Stimulated activated CD4-positive, alpha-beta T cell treated with anti-CD3 and anti-CD28 coated beads, TNF-alpha, amount 100 ng/mL, for 4 hours (primary cell): ENCODE measurements at regions not wholly inside any gene's neighbourhood (a gene's known extent, or its start where the extent isn't known, plus 50 kb on each side); places are given as distances from the start of the nearest gene placed in this dataset.

Source experiments
- DNase-seq, 3 experiments: peaks; one replicate each; pipeline ENCODE4 v3.0.0-alpha.2; 2020; ENCODE audit warnings: low read depth in 3 of 3

- no peak for DNase-seq
Measured at GRCh38 chr11:70820712-70821111, 422.4 kb downstream of the CTTN start.

GRCh38 chr11:70823771-70824170 lies 425.4 kb downstream of the CTTN start:
- no peak for DNase-seq

GRCh38 chr11:70824605-70825245 lies 426.4 kb downstream of the CTTN start:
- no peak for DNase-seq

GRCh38 chr11:70825893-70826540 lies 426.4 kb downstream of the SHANK2 start:
- DNase-seq, result no peak

- DNase-seq, result no peak
Measured at GRCh38 chr11:70826541-70827335, 425.6 kb downstream of the SHANK2 start.

GRCh38 chr11:70828593-70829082 lies 423.7 kb downstream of the SHANK2 start:
- DNase-seq, result no peak

GRCh38 chr11:70829134-70829885 lies 423.1 kb downstream of the SHANK2 start:
- DNase-seq, result no peak

- no peak for DNase-seq
Measured at GRCh38 chr11:70829886-70830272, 422.5 kb downstream of the SHANK2 start.

GRCh38 chr11:70833011-70833410 lies 419.4 kb downstream of the SHANK2 start:
- no peak for DNase-seq

- DNase-seq, result no peak
Measured at GRCh38 chr11:70833554-70833953, 418.8 kb downstream of the SHANK2 start.

- DNase-seq, result no peak
Measured at GRCh38 chr11:70834277-70834940, 418.0 kb downstream of the SHANK2 start.

GRCh38 chr11:70834984-70835560 lies 417.3 kb downstream of the SHANK2 start:
- DNase-seq, result no peak

- no peak for DNase-seq
Measured at GRCh38 chr11:70836071-70836470, 416.3 kb downstream of the SHANK2 start.

GRCh38 chr11:70838198-70838597 lies 414.2 kb downstream of the SHANK2 start:
- no peak for DNase-seq

- no peak for DNase-seq
Measured at GRCh38 chr11:70839851-70840250, 412.5 kb downstream of the SHANK2 start.

- DNase-seq, result no peak
Measured at GRCh38 chr11:70841264-70841663, 411.1 kb downstream of the SHANK2 start.

GRCh38 chr11:70842256-70842655 lies 410.1 kb downstream of the SHANK2 start:
- DNase-seq, result no peak

GRCh38 chr11:70842701-70843100 lies 409.7 kb downstream of the SHANK2 start:
- no peak for DNase-seq

- no peak for DNase-seq
Measured at GRCh38 chr11:70843906-70844305, 408.5 kb downstream of the SHANK2 start.

GRCh38 chr11:70844387-70844786 lies 408.0 kb downstream of the SHANK2 start:
- no peak for DNase-seq

GRCh38 chr11:70845591-70846041 lies 406.8 kb downstream of the SHANK2 start:
- DNase-seq, result no peak
